ENCODE measurements at regions not wholly inside any gene's neighbourhood (a gene's known extent, or its start where the extent isn't known, plus 50 kb on each side); places are given as distances from the start of the nearest gene placed in this dataset.
A peak's percentile ranks its signal among the peaks of the same experiment; 100 is the strongest.

- no peaks in the 10 kb centered on the region for H3K4me1 ChIP-seq
- H3K27ac ChIP-seq, result no peak overlapping the region
- H3K27me3 ChIP-seq, result peaks cover 0 to 11% (median 0%) of the 10 kb centered on the region in 4 donors
- WGBS, 2 donors, result 45 to 65% methylated on average over 6 of the region's 6 CpGs
- no peaks in the 10 kb centered on the region for H3K9me3 ChIP-seq
- TF ChIP-seq CTCF (IDR thresholded peaks at IDR 0.05), result no peak
- FAIRE-seq, result no peak
- DNase-seq, result no peak
- no peaks in the 10 kb centered on the region for H3K36me3 ChIP-seq
- no peak for ATAC-seq
- intact Hi-C loops (cut with DNase I), result no loop called here
- no peak overlapping the region for H3K4me3 ChIP-seq
Observed at GRCh38 chr1:11358984-11359383, 86.0 kb downstream of the UBIAD1 start.

DNA sequence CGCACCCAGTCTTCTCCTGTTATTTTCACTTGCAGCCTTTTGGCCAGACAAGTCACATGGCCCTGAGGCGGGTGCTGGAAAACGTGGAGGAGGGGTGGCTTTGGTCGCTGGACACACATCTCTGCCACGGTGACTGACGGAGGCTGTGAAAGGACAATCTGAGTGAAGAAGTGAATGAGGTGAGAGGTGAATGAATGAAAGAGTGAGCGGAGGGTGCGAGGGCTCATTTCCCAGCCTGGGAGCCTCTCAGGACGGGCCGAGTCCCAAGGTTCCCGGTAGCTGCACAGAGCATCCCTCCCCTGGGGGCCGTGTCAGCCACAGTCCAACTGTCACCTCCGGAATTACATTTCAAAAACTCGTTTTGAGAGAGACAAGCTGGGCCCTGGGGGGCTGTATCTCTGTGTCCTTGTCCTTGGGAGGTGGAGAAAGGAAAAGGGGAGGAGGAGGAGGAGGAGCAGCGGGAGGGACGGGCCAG is 89.6 kb downstream of the UBIAD1 start:
- Histone ChIP-seq H3K4me3 (no peak overlapping the region), H3K9me3 (no peaks in the 10 kb centered on the region), H3K4me1 (no peaks in the 10 kb centered on the region), H3K36me3 (no peaks in the 10 kb centered on the region), H3K27me3 (peaks cover 0 to 8% (median 0%) of the 10 kb centered on the region in 4 donors), H3K27ac (no peak overlapping the region)
- FAIRE-seq, result no peak
- ATAC-seq, result no peak
- intact Hi-C loops (cut with DNase I), result no loop called here
- DNase-seq, result peak in 1 of 6 donors; percentile 17
- TF ChIP-seq CTCF (IDR thresholded peaks at IDR 0.05), result no peak
- 43 to 46% methylated on average over 16 of the region's 16 CpGs for WGBS, 2 donors

DNA sequence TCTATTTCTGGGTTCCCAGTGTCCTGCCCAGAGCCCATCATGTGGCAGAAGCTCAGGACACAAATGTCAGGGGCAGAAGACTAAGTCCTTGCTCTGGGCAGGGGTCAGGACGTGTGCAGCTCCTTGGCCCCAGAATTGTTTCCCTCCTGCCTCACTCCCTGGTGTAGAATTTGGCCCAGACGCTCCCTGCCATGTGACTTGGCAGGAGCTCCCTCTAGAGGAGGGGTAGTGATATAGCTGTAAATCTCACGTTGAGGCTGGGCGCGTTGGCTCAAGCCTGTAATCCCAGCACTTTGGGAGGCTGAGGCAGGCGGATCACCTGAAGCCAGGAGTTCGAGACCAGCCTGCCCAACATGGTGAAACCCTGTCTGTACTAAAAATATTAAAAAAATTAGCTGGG is 91.2 kb downstream of the UBIAD1 start:
- Histone ChIP-seq H3K27ac (no peak overlapping the region), H3K27me3 (no peaks in the 10 kb centered on the region), H3K9me3 (no peaks in the 10 kb centered on the region), H3K36me3 (no peaks in the 10 kb centered on the region), H3K4me1 (no peaks in the 10 kb centered on the region), H3K4me3 (no peak overlapping the region)
- WGBS, 2 donors, result 27 to 44% methylated on average over 7 of the region's 7 CpGs
- ATAC-seq (peak in 3 of 4 donors; percentile 25 to 66 (median 57)), FAIRE-seq (no peak), DNase-seq (peak in 2 of 6 donors; percentile 7 to 20)
- TF ChIP-seq CTCF (IDR thresholded peaks at IDR 0.05), result peak in 1 of 4 donors; percentile 18
- intact Hi-C loops (cut with DNase I), result no loop called here

DNA sequence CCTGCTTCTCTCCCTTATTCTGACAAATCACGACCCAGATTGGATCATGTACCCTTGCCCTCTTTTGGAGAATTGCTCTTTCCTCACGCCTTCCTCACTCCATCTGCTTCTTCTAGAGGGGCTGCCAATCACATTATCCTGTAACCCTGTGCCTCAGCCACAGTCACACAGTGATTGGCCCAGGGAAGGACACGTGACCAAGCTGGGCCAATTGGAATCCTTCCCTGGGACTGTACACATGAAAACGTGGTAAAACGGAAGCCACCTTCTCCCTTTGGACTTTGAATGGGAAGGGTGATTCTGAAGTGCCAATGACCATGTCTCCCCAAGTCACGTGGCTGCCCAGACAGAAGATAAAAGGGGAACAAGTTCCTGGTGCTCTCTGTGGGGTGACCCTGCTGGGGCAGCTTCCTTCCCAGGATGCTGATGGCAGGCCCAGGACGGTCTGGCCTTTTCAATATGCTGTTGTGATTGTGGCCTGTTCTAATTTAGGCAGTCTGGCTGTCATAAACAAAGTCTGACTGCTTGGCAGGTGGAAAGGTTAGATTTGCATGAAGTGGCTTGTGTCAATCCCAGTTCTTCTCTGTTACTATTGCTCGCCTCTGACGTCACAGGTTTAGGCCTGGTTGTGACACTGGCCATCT is 92.9 kb downstream of the UBIAD1 start:
- ATAC-seq (no peak), FAIRE-seq (no peak), DNase-seq (no peak)
- no peak for TF ChIP-seq CTCF (IDR thresholded peaks at IDR 0.05)
- 73 to 77% methylated on average over 9 of the region's 9 CpGs for WGBS, 2 donors
- intact Hi-C loops (cut with DNase I), result no loop called here
- H3K27me3 ChIP-seq, result no peaks in the 10 kb centered on the region
- H3K9me3 ChIP-seq, result no peaks in the 10 kb centered on the region
- H3K4me1 ChIP-seq, result no peaks in the 10 kb centered on the region
- no peak overlapping the region for H3K4me3 ChIP-seq
- no peaks in the 10 kb centered on the region for H3K36me3 ChIP-seq
- no peak overlapping the region for H3K27ac ChIP-seq

Measured in pancreas (tissue), 10 donors.